ENCODE measurements at regions not wholly inside any gene's neighbourhood (a gene's known extent, or its start where the extent isn't known, plus 50 kb on each side); places are given as distances from the start of the nearest gene placed in this dataset.

- no peak for TF ChIP-seq NKRF (IDR thresholded peaks at IDR 0.05; ENCODE audit: borderline replicate concordance)
- no peak for TF ChIP-seq ILK (tag; IDR thresholded peaks at IDR 0.05; ENCODE audit: borderline replicate concordance, low read depth)
- no peak for TF ChIP-seq FOXA1 (IDR thresholded peaks at IDR 0.05; ENCODE audit: borderline replicate concordance)
Measured at GRCh38 chr2:221095356-221095755, 476.7 kb downstream of the EPHA4 start (continued).

- Histone ChIP-seq H3K79me2 (ENCODE audit: control insufficient read depth, insufficient read depth, low read length) (no peaks in the 10 kb centered on the region), H3K36me3 (ENCODE audit: control insufficient read depth, insufficient read depth, low read length) (no peaks in the 10 kb centered on the region), H4K20me1 (replicated peaks; ENCODE audit: control insufficient read depth, insufficient read depth, low read length) (no peaks in the 10 kb centered on the region), H3K9me1 (ENCODE audit: control insufficient read depth, insufficient read depth, low read length) (no peaks in the 10 kb centered on the region), H3K9ac (ENCODE audit: insufficient read depth in 1 of 2, low read depth in 2 of 2, low read length in 2 of 2) (no peak overlapping the region), H3K4me3 (no peak overlapping the region), H3K27ac (ENCODE audit: extremely low read depth, low read depth, low read length) (no peak overlapping the region), H3K4me2 (ENCODE audit: insufficient read depth, low read length) (no peak overlapping the region), H3K27me3 (ENCODE audit: control insufficient read depth in 2 of 2, insufficient read depth in 2 of 2, low read length in 2 of 2) (no peaks in the 10 kb centered on the region), H3K9me3 (replicated peaks; ENCODE audit: control insufficient read depth, insufficient read depth, low read depth, low read length) (no peaks in the 10 kb centered on the region; the same call in 1 of the 2 replicates), H2AFZ (ENCODE audit: low read depth, low read length) (no peak overlapping the region), H3K4me1 (replicated peaks in 1 of 2; ENCODE audit: control insufficient read depth in 2 of 2, insufficient read depth in 2 of 2, low read length in 2 of 2) (no peaks in the 10 kb centered on the region)
- in situ Hi-C loops (cut with MboI), result no loop called here
- no TSS peak for BruUV-seq (replicated peaks)
- POLR2A ChIA-PET, result no interaction called here
- DNase-seq (ENCODE audit: extremely low read depth in 1 of 4, low spot score in 3 of 4) (no peak), FAIRE-seq (no peak), ATAC-seq (no peak)
- CTCF ChIA-PET (ENCODE audit: low intra/inter-chr PET ratio), result no interaction called here
- 0% methylated on average over 7 of the region's 10 CpGs for WGBS (ENCODE audit: insufficient coverage, low coverage, missing lambda C conversion rate)
- intact Hi-C loops (cut with micrococcal nuclease), result no loop called here
- no peak for TF ChIP-seq ZNF197 (CRISPR knock-in tag; IDR thresholded peaks at IDR 0.05; ENCODE audit: low read depth)
- TF ChIP-seq HCFC1 (IDR thresholded peaks at IDR 0.05; ENCODE audit: low read depth, low read length), result no peak
- TF ChIP-seq TARDBP (IDR thresholded peaks at IDR 0.05), result no peak
- no peak for TF ChIP-seq JUNB (CRISPR knock-in tag; conservative IDR thresholded peaks at IDR 0.05)
- no peak for TF ChIP-seq ARHGAP35 (IDR thresholded peaks at IDR 0.05; ENCODE audit: partially characterized antibody)
- no peak for TF ChIP-seq BMI1 (IDR thresholded peaks at IDR 0.05; ENCODE audit: low read length)
- no peak for TF ChIP-seq HNRNPK (IDR thresholded peaks at IDR 0.05; ENCODE audit: low read depth, low read length, poor library complexity, severe bottlenecking)
- TF ChIP-seq ZNF134 (CRISPR knock-in tag; conservative IDR thresholded peaks at IDR 0.05), result no peak
- no peak for TF ChIP-seq ATF6 (CRISPR knock-in tag; IDR thresholded peaks at IDR 0.05)
- TF ChIP-seq ARID3B (CRISPR knock-in tag; IDR thresholded peaks at IDR 0.05; ENCODE audit: borderline replicate concordance), result no peak
- no peak for TF ChIP-seq NFE2L1 (tag; IDR thresholded peaks at IDR 0.05; ENCODE audit: borderline replicate concordance, low read depth)
- no peak for TF ChIP-seq SAFB2 (IDR thresholded peaks at IDR 0.05; ENCODE audit: borderline replicate concordance, low read depth, low read length, severe bottlenecking)
- no peak for TF ChIP-seq PML (IDR thresholded peaks at IDR 0.05; ENCODE audit: low read length)
Measured at GRCh38 chr2:221096706-221097567, 475.2 kb downstream of the EPHA4 start.

Measured in K562 (cell line).